ENCODE measurements at regions not wholly inside any gene's neighbourhood (a gene's known extent, or its start where the extent isn't known, plus 50 kb on each side); places are given as distances from the start of the nearest gene placed in this dataset.

DNA sequence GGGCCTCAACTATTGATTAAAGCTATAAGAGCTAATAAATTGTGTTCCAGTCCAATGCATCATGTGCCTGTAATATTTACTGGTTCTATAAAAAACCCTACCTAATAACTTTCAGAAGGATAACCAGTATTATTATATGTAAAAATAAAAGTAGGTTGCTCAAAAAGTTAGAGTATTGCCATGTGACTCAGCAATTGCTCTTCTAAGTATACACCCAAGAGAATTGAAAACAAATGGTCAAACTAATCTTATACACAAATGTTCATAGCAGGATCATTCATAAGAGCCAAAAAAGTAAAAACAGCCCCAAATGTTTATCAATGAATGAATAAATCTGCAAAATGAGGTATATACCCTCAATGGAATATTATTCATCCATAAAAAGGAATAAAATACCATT is 89.5 kb upstream of the TES start:
- TF ChIP-seq, protein P1, sequence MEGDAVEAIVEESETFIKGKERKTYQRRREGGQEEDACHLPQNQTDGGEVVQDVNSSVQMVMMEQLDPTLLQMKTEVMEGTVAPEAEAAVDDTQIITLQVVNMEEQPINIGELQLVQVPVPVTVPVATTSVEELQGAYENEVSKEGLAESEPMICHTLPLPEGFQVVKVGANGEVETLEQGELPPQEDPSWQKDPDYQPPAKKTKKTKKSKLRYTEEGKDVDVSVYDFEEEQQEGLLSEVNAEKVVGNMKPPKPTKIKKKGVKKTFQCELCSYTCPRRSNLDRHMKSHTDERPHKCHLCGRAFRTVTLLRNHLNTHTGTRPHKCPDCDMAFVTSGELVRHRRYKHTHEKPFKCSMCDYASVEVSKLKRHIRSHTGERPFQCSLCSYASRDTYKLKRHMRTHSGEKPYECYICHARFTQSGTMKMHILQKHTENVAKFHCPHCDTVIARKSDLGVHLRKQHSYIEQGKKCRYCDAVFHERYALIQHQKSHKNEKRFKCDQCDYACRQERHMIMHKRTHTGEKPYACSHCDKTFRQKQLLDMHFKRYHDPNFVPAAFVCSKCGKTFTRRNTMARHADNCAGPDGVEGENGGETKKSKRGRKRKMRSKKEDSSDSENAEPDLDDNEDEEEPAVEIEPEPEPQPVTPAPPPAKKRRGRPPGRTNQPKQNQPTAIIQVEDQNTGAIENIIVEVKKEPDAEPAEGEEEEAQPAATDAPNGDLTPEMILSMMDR (IDR thresholded peaks at IDR 0.05), result no peak
- no peak for TF ChIP-seq POLR2A (IDR thresholded peaks at IDR 0.05)
